Tibial nerve (tissue), 4 donors: ENCODE measurements at regions not wholly inside any gene's neighbourhood (a gene's known extent, or its start where the extent isn't known, plus 50 kb on each side); places are given as distances from the start of the nearest gene placed in this dataset.

Experiments used
- DNase-seq, 2 donors: peaks; one replicate each; pipeline ENCODE4 v3.0.0-alpha.2; 2019; ENCODE audit warnings: low spot score in 2 of 2
- H3K27ac ChIP-seq, 4 donors: fragments of 200-600 bp; sonication (generic) in 3 of 4; one replicate each; pipeline ENCODE4 v1.5.1; 2017 to 2019; ENCODE audit warnings: mild to moderate bottlenecking in 1 of 4
- H3K27me3 ChIP-seq, 2 donors: fragments of 200-600 bp; sonication (generic) in 1 of 2; one replicate each; pipeline versions ENCODE4 v1.5.1 to v1.6.0; 2017 to 2019
- H3K36me3 ChIP-seq, 3 donors: fragments of 200-600 bp; sonication (generic); one replicate each; pipeline ENCODE4 v1.5.1; 2018 to 2019
- H3K4me1 ChIP-seq, 4 donors: fragments of 200-600 bp; sonication (generic) in 3 of 4; one replicate each; pipeline ENCODE4 v1.5.1; 2017 to 2019
- H3K4me3 ChIP-seq, 4 donors: fragments of 200-600 bp; sonication (generic) in 3 of 4; one replicate each; pipeline ENCODE4 v1.5.1; 2017 to 2019; ENCODE audit warnings: mild to moderate bottlenecking in 1 of 4, moderate library complexity in 1 of 4
- H3K9me3 ChIP-seq, 4 donors: fragments of 200-600 bp; sonication (generic) in 3 of 4; one replicate each; pipeline ENCODE4 v1.5.1; 2017 to 2019
- EP300 ChIP-seq, 2 donors: sonication (generic); formaldehyde crosslinking; IDR thresholded peaks; one replicate each; pipeline ENCODE4 v1.6.1; 2017; ENCODE audit warnings: antibody characterized with exemption in 2 of 2, mild to moderate bottlenecking in 1 of 2
- POLR2A ChIP-seq, 2 donors: fragments of 450-650 bp; IDR thresholded peaks; one replicate each; pipeline ENCODE4 v1.6.1; 2017; ENCODE audit warnings: antibody characterized with exemption in 2 of 2, mild to moderate bottlenecking in 2 of 2, moderate library complexity in 2 of 2
- WGBS, 2 donors: methylation state at CpG; one replicate each; pipeline ENCODE4 v1.1.5; 2018; 5-methylcytosine and 5-hydroxymethylcytosine counted together
- TF ChIP-seq, protein P1 (sequence below), 5 experiments: fragments of 200-600 bp in 3 of 5; fragments of 450-650 bp in 2 of 5; sonication (generic) in 3 of 5; IDR thresholded peaks; one replicate each; pipeline ENCODE4 v1.5.1; 2016 to 2019; ENCODE audit warnings: antibody characterized with exemption in 5 of 5, mild to moderate bottlenecking in 3 of 5, moderate library complexity in 2 of 5

DNA sequence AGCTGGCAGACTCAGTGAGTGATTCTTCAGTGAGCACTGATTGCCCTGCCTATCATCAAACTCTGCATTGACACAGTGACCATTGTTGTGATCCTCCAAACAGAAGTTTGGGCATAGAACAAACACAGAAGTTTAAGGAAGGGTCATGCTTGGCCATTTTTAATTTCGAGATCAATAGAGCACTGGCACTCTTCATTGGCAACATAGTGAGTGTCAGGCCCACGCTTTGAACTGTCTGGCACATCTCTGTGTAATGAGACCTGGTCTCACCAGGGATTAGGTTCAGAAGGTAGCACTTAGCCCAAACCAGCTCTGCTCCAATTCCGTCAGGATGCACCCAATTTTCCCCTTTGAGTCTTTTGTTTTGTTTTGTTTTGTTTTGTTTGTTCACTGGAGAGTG, 127.1 kb upstream of the MOCS2 start:
- DNase-seq, result no peak
- Histone ChIP-seq H3K4me1 (no peaks in the 10 kb centered on the region), H3K27me3 (no peaks in the 10 kb centered on the region), H3K4me3 (no peak overlapping the region), H3K27ac (no peak overlapping the region), H3K36me3 (no peaks in the 10 kb centered on the region), H3K9me3 (no peaks in the 10 kb centered on the region)
- TF ChIP-seq POLR2A (IDR thresholded peaks at IDR 0.05) (no peak), EP300 (IDR thresholded peaks at IDR 0.05) (no peak)
- TF ChIP-seq, protein P1, sequence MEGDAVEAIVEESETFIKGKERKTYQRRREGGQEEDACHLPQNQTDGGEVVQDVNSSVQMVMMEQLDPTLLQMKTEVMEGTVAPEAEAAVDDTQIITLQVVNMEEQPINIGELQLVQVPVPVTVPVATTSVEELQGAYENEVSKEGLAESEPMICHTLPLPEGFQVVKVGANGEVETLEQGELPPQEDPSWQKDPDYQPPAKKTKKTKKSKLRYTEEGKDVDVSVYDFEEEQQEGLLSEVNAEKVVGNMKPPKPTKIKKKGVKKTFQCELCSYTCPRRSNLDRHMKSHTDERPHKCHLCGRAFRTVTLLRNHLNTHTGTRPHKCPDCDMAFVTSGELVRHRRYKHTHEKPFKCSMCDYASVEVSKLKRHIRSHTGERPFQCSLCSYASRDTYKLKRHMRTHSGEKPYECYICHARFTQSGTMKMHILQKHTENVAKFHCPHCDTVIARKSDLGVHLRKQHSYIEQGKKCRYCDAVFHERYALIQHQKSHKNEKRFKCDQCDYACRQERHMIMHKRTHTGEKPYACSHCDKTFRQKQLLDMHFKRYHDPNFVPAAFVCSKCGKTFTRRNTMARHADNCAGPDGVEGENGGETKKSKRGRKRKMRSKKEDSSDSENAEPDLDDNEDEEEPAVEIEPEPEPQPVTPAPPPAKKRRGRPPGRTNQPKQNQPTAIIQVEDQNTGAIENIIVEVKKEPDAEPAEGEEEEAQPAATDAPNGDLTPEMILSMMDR (IDR thresholded peaks at IDR 0.05), result no peak
- 80 to 87% methylated on average over 3 of the region's 3 CpGs for WGBS, 2 donors

GRCh38 chr5:53237876-53238275, 128.3 kb upstream of the MOCS2 start:
- TF ChIP-seq, protein P1 (IDR thresholded peaks at IDR 0.05), result no peak
- no peak for TF ChIP-seq POLR2A (IDR thresholded peaks at IDR 0.05)
- Histone ChIP-seq H3K36me3 (no peaks in the 10 kb centered on the region), H3K27me3 (no peaks in the 10 kb centered on the region), H3K9me3 (no peaks in the 10 kb centered on the region), H3K27ac (no peak overlapping the region), H3K4me1 (no peaks in the 10 kb centered on the region), H3K4me3 (no peak overlapping the region)
- no peak for DNase-seq
- WGBS, 2 donors, result 44 to 75% methylated on average over 6 of the region's 6 CpGs

GRCh38 chr5:53239301-53239990, 129.9 kb upstream of the MOCS2 start:
- DNase-seq, result no peak
- WGBS, 2 donors, result 89 to 91% methylated on average over 2 of the region's 2 CpGs
- Histone ChIP-seq H3K9me3 (no peaks in the 10 kb centered on the region), H3K4me3 (no peak overlapping the region), H3K36me3 (no peaks in the 10 kb centered on the region), H3K27ac (no peak overlapping the region), H3K27me3 (no peaks in the 10 kb centered on the region), H3K4me1 (no peaks in the 10 kb centered on the region)
- TF ChIP-seq, protein P1 (IDR thresholded peaks at IDR 0.05), result no peak
- no peak for TF ChIP-seq POLR2A (IDR thresholded peaks at IDR 0.05)

DNA sequence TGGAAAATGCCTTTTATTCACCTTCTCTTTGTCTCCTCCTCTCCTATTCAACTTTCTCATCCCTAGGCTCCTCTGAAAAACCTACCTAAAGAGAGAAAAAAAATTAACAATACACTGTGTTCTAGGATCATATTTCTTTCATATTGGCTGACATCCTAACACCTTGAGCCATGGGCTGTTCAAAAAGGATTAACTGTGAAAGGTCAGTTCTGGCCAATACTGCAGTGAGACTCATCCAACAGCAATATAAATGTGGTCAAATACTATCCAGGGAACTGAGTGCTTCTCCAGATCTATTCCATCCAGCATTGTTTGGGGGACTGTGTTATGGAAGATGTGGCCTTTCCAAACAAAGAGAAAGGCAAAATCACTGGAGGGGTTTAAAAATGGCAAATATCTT, 131.1 kb upstream of the MOCS2 start:
- H3K36me3 ChIP-seq, result no peaks in the 10 kb centered on the region
- TF ChIP-seq EP300 (IDR thresholded peaks at IDR 0.05) (no peak), POLR2A (IDR thresholded peaks at IDR 0.05) (no peak)
- TF ChIP-seq, protein P1 (IDR thresholded peaks at IDR 0.05), result no peak
- no peaks in the 10 kb centered on the region for H3K27me3 ChIP-seq
- no peaks in the 10 kb centered on the region for H3K9me3 ChIP-seq
- H3K27ac ChIP-seq, result no peak overlapping the region
- no peaks in the 10 kb centered on the region for H3K4me1 ChIP-seq
- no peak for DNase-seq
- H3K4me3 ChIP-seq, result no peak overlapping the region

DNA sequence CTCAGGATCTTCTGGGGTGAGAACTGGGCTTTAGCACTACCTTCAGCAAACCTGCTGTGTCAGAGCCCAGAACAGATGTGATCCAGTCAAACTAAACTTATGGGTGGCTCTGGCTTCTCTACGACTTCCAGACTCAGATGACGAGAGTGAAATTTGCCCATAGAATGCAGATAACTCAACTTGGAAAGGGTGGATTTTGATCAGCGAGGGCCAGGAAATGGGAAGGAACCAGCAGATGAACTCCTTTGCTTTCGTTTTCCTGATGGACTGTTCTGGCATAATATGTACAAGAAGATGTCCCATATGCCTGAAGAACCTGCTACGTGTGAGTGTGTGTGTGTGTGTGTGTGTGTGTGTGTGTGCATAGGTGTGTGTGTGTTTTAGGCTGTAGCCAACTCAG, 132.0 kb upstream of the MOCS2 start:
- no peaks in the 10 kb centered on the region for H3K9me3 ChIP-seq
- no peaks in the 10 kb centered on the region for H3K36me3 ChIP-seq
- no peak for TF ChIP-seq EP300 (IDR thresholded peaks at IDR 0.05)
- no peak for TF ChIP-seq POLR2A (IDR thresholded peaks at IDR 0.05)
- TF ChIP-seq, protein P1 (IDR thresholded peaks at IDR 0.05), result no peak
- H3K4me3 ChIP-seq, result no peak overlapping the region
- H3K27me3 ChIP-seq, result no peaks in the 10 kb centered on the region
- no peak overlapping the region for H3K27ac ChIP-seq
- DNase-seq, result no peak
- WGBS, 2 donors, result 89 to 90% methylated on average over 5 of the region's 5 CpGs
- H3K4me1 ChIP-seq, result peaks cover 0 to 6% (median 0%) of the 10 kb centered on the region in 4 donors
